ENCODE measurements at regions not wholly inside any gene's neighbourhood (a gene's known extent, or its start where the extent isn't known, plus 50 kb on each side); places are given as distances from the start of the nearest gene placed in this dataset.
"Not testable (repeated sequence)": the region's sequence is repeated elsewhere in the genome, so short reads cannot be mapped to it uniquely, and the experiment has no call there.

DNA sequence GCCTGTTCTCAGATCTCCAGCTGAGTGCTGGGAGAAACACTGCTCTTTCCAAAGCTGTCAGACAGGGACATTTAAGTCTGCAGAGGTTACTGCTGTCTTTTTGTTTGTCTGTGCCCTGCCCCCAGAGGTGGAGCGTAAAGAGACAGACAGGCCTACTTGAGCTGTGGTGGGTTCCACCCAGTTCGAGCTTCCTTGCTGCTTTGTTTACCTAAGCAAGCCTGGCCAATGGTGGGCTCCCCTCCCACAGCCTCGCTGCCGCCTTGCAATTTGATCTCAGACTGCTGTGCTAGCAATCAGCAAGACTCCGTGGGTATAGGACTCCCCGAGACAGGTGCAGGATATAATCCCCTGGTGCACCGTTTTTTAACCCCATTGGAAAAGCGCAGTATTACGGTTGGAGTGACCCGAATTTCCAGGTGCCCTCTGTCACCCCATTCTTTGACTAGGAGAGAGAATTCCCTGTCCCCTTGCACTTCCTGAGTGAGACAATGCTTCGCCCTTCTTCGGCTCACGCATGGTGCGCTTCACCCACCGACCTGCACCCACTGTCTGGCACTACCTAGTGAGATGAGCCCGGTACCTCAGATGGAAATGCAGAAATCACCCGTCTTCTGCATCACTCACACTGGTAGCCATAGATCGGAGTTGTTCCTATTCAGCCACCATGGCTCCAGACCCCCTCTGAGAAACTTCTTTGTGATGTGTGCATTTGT, 650.3 kb upstream of the ALG10B start:
- no peaks in the 10 kb centered on the region for H3K79me2 ChIP-seq (ENCODE audit: low read depth)
- H3K36me3 ChIP-seq (ENCODE audit: low read depth): no peaks in the 10 kb centered on the region
- no TSS peak for BruUV-seq (replicated peaks)
- H3K27me3 ChIP-seq (ENCODE audit: insufficient read depth, low read depth): no peaks in the 10 kb centered on the region
- no peaks in the 10 kb centered on the region for H3K9me2 ChIP-seq (ENCODE audit: insufficient read depth)
- no peak overlapping the region for H3K4me3 ChIP-seq
- CTCF ChIA-PET: no interaction called here
- peak in 1 of 2 experiments; percentile 3 for DNase-seq
- no peaks in the 10 kb centered on the region for H3F3A ChIP-seq (ENCODE audit: insufficient read depth, low read depth)
- intact Hi-C loops (cut with micrococcal nuclease; ENCODE audit: unreplicated experiment): no loop called here
- no peak overlapping the region for H3K27ac ChIP-seq
- H3K9me3 ChIP-seq (ENCODE audit: insufficient read depth, low read depth): no peaks in the 10 kb centered on the region
- H4K20me1 ChIP-seq (ENCODE audit: insufficient read depth): no peaks in the 10 kb centered on the region
- no peak overlapping the region for H2AFZ ChIP-seq
- H3K4me2 ChIP-seq: no peak overlapping the region
- POLR2A ChIA-PET (ENCODE audit: unreplicated experiment): no interaction called here
- no peak for TF ChIP-seq EZH2 (IDR thresholded peaks at IDR 0.05; ENCODE audit: low read depth)
- TF ChIP-seq, protein P1, sequence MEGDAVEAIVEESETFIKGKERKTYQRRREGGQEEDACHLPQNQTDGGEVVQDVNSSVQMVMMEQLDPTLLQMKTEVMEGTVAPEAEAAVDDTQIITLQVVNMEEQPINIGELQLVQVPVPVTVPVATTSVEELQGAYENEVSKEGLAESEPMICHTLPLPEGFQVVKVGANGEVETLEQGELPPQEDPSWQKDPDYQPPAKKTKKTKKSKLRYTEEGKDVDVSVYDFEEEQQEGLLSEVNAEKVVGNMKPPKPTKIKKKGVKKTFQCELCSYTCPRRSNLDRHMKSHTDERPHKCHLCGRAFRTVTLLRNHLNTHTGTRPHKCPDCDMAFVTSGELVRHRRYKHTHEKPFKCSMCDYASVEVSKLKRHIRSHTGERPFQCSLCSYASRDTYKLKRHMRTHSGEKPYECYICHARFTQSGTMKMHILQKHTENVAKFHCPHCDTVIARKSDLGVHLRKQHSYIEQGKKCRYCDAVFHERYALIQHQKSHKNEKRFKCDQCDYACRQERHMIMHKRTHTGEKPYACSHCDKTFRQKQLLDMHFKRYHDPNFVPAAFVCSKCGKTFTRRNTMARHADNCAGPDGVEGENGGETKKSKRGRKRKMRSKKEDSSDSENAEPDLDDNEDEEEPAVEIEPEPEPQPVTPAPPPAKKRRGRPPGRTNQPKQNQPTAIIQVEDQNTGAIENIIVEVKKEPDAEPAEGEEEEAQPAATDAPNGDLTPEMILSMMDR (conservative IDR thresholded peaks at IDR 0.05): no peak
- no peaks in the 10 kb centered on the region for H3K4me1 ChIP-seq (replicated peaks; ENCODE audit: insufficient read depth)

DNA sequence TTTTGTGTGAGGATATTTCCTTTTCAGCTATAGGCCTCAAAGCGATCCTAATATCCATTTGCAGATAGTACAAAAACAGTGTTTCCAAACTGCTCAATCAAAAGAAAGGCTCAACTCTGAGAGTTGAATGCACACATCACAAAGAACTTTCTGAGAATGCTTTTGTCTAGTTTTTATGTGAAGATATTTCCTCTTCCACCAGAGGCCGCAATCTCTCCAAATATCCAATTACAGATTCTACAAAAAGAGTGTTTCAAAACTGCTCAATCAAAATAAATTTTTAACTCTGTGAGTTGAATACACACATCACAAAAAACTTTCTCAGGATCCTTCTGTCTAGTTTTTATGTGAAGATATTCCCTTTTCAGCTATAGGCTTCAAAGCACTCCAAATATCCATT, 648.0 kb upstream of the ALG10B start:
- intact Hi-C loops (cut with micrococcal nuclease; ENCODE audit: unreplicated experiment); H3K27ac ChIP-seq; H3F3A ChIP-seq (ENCODE audit: insufficient read depth, low read depth); POLR2A ChIA-PET (ENCODE audit: unreplicated experiment); CTCF ChIA-PET; H3K9me3 ChIP-seq (ENCODE audit: insufficient read depth, low read depth); H3K36me3 ChIP-seq (ENCODE audit: low read depth); H4K20me1 ChIP-seq (ENCODE audit: insufficient read depth); DNase-seq; H3K27me3 ChIP-seq (ENCODE audit: insufficient read depth, low read depth); H3K4me2 ChIP-seq; H3K4me3 ChIP-seq; H3K79me2 ChIP-seq (ENCODE audit: low read depth); H3K9me2 ChIP-seq (ENCODE audit: insufficient read depth); H2AFZ ChIP-seq; BruUV-seq (replicated peaks); H3K4me1 ChIP-seq (replicated peaks; ENCODE audit: insufficient read depth): not testable (repeated sequence)
- TF ChIP-seq, protein P1 (conservative IDR thresholded peaks at IDR 0.05): 0 out of 2 replicates have a peak, but pooled peaks have one; percentile 31

DNA sequence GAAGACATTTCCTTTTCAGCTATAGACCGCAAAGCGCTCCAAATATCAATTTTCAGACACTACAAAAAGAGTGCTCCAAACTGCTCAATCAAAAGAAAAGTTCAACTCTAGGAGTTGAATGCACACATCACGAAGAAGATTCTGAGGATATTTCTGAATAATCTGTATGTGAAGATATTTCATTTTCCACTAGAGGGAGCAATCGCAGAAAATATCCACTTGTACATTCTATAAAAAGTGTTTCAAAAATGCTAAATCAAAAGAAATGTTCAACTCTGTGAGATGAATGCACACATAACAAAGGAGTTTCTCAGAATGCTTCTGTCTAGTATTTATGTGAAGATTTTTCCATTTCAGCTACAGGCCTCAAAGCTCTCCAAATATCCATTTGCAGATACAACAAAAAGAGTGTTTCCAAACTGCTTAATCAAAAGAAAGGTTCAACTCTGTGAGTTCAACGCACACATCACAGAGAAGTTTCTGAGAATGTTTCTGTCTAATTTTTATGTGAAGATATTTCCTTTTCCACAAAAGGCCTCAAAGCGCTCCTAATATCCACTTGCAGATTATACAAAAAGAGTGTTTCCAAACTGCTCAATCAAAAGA, 643.8 kb upstream of the ALG10B start:
- Histone ChIP-seq H3K4me1 (replicated peaks; ENCODE audit: insufficient read depth) (no peaks in the 10 kb centered on the region), H3F3A (ENCODE audit: insufficient read depth, low read depth) (no peaks in the 10 kb centered on the region), H4K20me1 (ENCODE audit: insufficient read depth) (no peaks in the 10 kb centered on the region), H3K9me3 (ENCODE audit: insufficient read depth, low read depth) (no peaks in the 10 kb centered on the region), H3K4me2 (no peak overlapping the region), H3K36me3 (ENCODE audit: low read depth) (no peaks in the 10 kb centered on the region), H3K27ac (no peak overlapping the region), H2AFZ (no peak overlapping the region), H3K4me3 (no peak overlapping the region), H3K9me2 (ENCODE audit: insufficient read depth) (no peaks in the 10 kb centered on the region), H3K79me2 (ENCODE audit: low read depth) (no peaks in the 10 kb centered on the region), H3K27me3 (ENCODE audit: insufficient read depth, low read depth) (no peaks in the 10 kb centered on the region)
- POLR2A ChIA-PET (ENCODE audit: unreplicated experiment): no interaction called here
- intact Hi-C loops (cut with micrococcal nuclease; ENCODE audit: unreplicated experiment): loop anchor here (5.0 kb wide), 1 partner anchor 465 kb away; no protein-coding TSS in a partner anchor
- DNase-seq: no peak
- no peak for TF ChIP-seq EZH2 (IDR thresholded peaks at IDR 0.05; ENCODE audit: low read depth)
- TF ChIP-seq, protein P1 (conservative IDR thresholded peaks at IDR 0.05): peak; percentile 77
- CTCF ChIA-PET: no interaction called here
- BruUV-seq (replicated peaks): no TSS peak
